Activated CD4-positive, alpha-beta T cell treated with anti-CD3 and anti-CD28 coated beads, Interleukin-2, amount 50 U/mL, for 48 hours (primary cell): ENCODE measurements at regions not wholly inside any gene's neighbourhood (a gene's known extent, or its start where the extent isn't known, plus 50 kb on each side); places are given as distances from the start of the nearest gene placed in this dataset.
A peak's percentile ranks its signal among the peaks of the same experiment; 100 is the strongest.

ENCODE experiments used
- DNase-seq, 2 experiments: peaks; one replicate each; pipeline ENCODE4 v3.0.0-alpha.2; 2020

DNA sequence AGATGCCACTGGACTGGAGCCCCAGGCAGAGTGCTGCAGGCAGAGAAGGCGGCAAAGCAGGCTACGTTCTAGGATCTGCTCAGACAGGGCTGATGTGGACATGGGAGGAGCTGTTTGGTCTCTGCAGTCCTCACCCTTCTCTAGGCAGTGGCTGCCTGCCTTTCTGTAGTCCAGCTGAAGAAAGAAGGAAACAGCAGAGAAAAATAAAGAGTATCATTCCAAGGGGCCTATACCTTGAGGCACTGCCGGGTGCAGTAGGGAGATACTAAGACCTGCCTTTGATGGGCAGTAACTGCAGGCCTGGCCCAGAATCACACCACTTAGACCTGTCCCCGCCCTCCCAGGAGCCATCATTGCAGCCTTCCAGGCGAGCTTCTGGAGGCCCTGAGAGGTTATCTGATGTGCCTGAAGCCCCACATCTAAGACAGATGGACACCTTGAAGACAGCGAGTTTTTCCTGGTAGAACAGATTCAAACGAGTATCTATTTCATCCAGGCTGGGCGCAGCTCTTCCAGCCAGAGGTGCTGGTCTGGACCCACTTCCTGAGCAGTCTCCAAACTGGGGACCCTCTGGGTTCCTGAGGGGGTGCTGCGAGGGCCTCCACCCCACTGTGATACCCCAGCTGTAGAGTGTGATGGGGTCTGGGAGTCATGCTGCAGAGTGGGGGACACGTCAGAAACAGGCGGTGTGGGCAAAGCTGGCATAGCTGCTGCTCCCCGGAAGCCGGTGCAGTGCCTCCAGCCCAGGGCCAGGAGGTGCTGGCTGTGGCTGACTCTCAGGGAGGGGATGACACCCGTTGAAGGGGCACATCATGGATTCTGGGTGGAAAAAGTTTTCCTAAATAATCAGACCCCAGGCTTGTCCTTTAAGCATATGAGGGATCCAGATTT lies 87.3 kb upstream of the OTOS start:
- DNase-seq: no peak

DNA sequence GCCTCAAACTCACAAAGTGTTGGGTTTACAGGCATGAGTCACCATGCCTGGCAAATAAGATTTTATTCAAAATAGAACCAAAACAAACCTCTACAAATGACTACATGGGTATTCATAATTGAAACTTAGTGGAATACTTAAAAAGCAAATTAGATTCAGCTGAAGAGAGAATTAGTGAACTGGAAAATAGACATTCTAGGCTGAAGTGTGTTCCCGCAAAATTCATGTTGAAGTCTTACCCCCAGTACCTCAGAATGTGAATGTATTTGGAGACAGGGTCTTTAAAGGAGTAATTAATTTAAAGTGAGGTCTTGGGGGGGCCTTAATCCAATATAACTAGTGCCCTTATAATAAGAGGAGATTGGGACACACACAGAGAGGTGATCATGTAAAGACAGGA lies 88.5 kb upstream of the OTOS start:
- no peak for DNase-seq

DNA sequence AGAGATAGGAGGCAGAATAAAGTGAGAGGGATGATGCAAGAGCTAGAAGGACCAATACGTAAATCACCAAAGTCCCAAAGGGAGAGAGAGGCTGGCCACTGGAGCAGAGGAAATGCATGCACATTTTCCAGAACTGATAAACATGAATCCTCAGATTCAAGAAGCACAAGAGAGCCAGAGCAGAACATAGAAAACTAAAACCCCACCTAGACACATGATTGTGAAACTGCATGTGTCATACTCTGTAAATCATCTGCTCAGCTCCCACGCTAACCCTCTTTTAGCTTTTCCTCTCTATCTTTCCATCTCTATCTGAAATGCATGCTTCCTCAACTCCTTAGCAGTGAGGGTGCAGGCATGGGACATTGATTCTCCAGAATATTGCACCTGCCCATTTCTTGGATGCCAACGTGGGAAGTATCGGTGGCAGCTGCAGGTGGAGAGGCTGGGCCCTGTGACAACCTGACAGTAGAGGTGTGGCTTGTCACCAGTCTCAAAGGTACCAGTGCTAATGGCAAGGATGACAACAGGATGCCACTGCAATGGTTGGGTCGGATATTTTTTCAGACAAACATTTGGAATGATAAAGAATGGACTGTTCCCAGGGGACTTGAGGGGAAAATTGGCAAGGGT lies 89.3 kb upstream of the OTOS start:
- no peak for DNase-seq

DNA sequence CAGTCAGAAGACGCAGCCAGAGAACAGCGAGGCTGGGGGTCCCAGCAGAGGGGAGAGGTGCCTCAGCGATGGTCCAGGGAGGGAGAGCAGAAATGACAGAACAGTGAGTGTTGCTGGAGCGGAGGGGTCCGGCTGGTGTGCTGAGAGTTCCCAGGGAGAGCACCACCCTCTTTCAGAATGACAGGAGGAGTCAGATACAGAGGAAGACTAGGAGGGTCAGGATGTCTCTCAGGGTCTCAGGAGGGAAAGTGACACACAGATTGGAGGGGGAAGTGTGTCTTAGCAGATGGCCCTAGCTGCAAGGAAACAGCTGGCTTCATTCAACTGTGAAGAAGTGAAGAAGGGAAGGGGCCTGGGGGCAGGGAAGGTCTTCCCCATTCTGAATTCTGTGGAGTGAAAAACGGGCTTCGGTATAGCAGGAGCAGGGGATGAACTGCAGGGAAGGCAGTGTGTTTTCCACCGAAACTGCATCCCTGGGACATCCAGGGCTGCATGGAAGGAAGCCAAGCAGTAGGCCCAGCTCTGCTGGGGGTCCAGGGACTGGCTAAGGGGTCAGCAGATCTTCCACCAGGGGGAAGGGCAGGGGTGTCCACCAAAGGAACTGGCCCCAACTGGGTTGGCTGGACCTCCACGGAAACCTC lies 90.0 kb upstream of the OTOS start:
- no peak for DNase-seq

DNA sequence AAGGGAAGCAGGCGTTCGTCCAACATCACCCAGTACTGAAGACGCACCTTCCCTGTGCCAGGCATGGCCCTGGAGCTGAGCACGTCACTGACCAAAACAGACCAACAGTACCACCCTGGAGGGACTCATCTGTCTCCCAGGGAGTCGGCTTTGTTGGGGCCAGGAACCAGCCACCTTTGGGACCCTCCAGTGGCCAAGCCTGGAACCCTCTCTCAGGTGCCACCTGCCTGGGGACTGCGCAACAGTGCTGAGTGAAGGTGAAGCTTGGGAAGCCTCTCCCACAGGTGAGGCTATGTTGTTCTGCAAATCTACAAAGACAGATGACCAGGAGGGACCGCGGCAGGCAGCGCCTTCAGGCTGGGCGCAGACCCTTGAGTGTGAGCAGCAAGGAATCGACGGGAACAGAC lies 91.4 kb upstream of the OTOS start:
- DNase-seq: no peak

DNA sequence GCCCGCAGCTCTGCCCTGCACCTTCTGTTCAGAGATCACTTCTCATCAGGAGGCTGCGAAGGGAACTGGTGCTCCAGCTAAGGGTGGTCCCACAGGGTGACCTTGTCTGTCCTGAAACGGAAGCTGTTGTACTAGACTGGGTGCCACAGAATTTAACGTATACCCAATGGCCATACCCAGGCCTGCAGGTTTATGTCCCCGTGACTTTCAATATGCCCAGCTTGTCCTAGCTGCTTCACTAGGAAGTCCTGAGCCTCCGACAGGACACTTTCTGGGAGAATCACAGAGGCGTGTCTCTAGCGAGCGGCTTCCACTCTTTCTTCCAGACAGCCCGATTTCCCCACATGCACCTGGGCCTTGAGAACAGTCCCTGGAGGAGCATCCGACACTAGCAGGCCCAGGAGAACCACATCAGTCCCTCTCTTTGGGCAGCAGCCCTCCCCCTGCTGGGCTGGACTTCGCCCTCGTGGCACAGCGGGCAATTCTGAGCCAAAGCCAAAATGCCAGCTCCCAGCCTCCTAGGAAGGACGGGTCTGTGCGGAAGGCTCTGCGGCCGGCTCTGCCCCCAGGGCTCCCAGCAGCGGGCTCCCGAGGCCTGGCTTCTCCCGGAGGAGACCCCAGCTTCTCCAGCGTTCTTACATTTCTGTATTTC lies 91.9 kb upstream of the OTOS start:
- DNase-seq: no peak

DNA sequence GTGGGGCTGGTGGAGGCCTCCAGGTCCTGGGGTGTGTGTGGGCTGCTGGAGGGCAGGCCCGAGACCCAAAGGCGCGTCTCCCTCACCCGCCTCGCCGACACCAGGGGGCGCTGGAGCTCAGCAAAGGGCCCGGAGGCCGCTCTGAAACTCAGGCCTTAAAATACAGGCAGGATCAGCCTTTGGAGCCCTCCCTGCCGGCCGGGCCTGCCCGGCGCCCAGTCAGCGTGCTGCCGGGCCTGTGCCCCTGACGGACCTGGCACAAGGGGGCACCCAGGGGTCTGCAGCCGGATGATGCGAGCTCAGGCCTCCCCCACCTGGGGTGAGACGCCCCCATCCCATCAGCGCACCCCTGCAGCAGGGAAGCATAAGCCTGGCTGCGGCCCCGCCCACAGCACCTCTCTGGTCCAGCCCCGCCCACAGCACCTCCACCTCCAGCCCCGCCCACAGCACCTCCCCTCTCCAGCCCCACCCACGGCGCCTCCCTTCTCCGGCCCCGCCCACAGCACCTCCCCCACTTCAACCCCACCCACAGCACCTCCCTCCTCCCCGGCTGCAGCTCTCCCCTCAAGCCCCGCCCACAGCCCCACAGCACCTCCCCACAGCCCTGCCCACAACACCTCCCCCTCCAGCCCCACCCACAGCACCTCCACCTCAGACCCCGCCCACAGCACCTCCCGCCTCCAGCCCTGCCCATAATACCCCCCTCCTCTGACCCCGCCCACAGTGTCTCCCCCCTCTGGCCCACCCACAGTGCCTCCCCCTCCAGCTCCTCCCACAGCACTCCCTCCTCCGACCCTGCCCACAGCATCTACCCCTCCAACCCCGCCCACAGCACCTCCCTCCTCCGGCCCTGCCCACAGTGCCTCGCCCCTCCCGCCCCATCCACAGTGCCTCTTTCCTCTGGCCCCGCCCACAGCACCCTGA lies 92.8 kb upstream of the OTOS start:
- DNase-seq: peak; percentile 82 to 84

DNA sequence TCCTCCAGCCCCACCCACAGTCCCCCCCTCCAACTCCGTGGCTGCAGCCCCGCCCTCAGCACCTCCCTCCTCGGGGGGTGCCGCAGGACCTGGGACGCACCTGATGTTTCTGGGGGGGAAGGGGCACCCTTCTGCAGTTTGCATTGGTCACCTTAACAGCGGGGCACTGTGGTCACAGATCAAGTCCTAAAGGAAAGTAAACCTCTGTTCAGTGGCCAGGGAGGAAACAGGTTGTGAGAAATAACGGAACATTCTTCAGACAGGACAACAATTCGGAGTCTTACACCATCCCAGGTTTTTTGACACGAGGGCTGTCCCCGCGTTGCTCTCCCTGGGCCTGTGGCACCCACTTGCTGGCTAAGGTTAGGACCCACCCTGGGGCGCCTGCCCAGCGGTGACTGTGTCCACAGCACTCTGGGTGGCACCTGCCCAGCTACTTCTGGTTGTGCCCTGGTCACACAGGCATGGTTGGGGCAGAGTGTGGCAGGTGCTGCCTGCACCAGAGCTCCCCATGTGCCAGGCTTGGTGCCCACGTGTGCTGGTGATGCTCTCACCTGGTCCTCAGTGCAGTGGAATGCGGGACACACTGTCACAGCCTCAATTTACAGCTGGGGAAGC lies 93.5 kb upstream of the OTOS start:
- DNase-seq: no peak

DNA sequence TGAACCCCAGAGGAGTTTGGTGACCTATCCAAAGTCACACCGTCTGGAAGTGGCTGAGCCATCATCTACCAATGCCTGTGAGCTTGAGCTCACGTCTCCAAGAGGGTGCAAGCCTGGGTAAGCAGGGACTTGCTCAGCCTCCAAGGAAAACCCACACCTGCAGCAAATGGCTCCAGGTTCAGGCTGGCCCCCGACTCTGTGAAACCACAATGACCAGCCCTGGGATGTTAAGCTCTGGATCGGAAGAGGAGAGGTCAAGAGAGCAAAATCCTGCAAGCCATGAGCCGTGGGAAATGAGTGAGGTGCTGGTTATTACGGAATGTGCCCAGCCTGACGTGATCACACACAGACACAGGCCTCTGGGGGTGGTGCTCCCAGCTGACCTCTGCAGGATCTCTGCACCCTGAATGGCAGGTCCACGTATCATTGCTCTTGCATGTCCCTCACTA lies 94.1 kb upstream of the OTOS start:
- DNase-seq: no peak

DNA sequence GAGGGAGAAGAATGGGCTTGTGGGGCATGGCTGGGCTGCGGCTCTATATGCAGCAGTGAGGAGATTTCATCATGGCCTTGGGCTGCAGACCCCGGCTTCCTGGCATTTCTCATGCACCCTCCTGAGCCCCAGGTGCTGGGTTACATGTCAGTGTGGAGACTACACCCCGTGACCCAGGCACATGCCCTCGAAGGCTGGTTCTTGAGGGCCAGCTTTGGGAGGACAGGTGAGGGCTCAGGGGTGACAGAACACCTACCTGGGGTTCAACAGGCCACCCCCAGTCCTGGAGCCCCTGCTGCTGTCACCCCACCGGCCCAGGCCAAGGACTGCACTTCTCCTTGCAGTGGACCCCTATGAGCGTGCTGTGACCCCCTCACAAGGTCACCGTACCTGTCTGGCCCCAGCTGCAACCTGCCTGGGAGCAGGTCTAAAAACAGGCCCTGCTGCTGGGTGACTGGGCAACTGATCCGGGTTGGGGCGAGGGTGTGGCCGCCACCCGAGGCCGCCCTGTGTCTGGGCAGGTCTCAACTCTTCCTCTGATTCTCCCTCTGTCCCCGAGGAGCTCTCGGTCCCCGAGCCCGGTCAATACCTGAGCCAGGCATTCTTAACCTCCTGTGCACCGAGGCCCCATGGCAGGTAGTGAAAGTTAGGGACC lies 94.8 kb upstream of the OTOS start:
- DNase-seq: no peak

DNA sequence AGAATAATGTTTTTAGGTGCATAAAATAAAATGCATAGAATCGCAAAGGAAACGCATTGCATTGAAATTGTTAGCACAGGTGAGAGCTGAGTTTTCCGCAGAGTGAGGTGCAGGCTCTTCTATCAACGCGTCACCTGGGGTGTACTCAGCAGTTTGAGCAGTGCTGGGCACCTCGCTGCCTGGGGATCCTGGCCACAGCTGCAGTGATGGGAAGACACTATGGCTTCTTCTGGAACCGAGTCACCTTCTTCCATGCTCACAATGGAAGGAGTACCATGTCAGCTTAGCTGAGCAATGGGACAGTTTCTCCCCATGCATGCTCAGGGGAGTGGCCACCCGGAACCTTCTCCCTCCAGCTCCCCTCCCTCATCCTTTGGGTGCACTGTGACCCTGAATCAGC lies 95.4 kb upstream of the OTOS start:
- no peak for DNase-seq

DNA sequence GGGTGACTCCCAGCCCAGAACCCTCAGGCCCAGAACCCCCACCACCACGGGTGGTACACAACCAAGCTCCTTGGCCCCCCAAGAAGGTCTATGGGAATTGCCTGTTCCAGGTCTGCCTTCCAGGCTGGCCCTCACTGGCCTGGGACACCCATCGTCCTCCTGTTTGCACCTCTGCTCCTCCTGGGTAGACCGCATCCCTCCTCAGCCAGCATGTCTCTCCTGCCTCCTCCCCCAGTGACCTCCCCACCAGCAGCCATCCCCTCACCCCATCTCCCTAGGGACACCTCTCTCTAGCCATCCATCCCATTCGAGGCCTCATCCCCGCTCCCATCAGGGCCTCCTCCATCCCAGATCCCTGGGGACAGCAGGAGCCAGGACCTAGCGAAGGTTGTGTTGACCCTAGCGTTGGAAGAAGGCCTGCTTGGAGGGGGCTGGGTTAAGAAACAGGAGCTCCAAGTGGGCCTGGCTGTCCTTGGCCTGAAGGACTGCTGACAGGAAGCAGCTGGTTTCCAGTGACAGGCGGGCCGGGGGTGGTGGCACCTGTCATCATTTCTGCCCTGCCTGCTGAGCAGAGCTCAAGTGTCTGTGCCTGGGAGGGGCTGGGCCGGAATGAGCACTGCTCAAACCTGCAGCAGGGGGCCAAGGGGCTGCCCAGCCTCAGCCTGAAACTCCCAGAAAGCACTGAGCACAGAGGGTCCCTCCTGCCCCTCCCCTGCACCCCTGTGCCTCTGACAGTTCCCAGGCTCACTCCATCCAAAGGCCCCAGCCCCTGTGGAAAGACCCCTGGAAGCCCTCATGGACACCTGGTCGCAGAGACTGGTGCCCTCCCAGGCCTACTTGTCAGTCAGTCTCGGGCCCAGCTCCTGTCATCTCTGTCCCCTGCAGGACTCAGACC lies 96.0 kb upstream of the OTOS start:
- DNase-seq: no peak

DNA sequence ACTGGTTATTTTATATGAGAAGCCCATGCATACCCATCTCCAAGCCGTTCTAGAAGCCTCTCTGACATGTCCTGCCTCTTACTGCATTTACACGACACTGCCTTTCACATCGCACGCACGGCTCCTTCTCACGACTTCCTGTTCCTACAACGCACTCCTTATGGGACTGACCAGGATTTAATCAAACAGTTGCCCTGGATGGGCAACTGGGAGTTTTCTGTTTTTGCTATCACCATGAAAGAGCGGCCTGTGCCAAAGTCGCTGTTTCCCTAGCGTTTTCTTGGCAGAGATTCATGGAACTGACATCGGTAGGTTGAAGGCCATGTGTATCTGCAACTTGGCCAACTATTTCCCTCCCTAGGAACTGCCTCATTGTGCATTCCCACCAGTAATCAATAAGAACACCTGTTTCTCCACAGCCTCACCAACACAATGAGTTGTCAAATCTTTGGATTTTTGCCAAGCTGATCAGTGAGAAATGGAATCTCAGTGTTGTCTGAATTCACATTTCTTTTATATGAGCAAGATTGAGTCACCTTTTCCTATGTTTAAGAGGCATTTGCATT lies 97.2 kb upstream of the OTOS start:
- no peak for DNase-seq

DNA sequence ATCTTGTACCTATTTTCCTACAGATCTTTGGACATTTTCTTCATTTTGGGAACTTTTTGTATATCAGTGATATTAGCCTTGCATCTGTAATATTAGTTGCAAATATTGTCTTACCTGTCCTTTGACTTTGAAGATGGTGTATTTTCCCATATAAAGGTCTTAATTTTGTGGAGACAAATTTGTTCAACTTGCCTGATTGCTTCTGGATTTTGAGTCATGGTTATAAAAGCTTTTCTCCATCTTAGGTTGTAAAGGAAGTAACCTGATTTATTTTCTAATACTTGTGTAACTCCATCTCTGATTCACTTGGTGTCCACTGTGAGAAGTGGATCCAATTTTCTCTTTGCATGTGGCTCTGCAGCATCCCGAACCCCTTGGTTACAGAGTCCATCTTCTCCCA lies 97.7 kb upstream of the OTOS start:
- DNase-seq: no peak

DNA sequence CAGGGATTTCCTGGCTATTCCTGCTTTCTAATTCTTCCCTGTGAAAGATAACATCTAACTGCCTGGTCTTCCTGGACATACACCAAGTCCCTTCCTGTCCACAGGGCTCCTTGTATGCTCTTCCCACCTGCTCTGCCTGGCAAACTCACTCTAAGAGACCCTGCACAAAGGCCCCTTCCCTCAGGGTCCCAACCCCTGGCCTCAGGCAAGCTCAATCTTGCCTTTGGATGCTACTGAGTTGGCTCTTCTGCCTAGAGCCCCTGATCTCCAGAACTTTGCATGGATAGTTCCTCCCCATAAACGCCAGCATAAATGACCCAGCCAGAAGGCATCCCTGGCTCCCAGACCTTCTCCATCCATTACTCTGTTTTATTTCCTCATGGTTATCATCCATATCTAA lies 98.3 kb upstream of the OTOS start:
- DNase-seq: no peak

DNA sequence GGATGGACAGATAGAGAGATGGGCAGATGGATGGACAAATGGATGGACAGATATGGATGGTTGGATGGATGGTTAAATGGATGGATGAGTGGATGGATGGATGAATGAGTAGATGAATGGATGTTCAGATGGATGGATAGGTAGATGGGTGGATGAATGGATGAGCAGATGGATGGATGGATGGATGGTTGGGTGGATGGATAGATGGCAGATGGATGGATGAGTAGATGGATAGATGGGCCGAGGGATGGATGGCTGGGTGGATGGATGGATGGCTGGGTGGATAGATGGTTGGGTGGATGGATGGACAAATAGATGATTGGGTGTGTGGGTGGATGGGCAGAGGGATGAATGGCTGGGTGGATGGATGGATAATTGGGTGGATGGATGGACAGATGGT lies 98.9 kb upstream of the OTOS start:
- no peak for DNase-seq

DNA sequence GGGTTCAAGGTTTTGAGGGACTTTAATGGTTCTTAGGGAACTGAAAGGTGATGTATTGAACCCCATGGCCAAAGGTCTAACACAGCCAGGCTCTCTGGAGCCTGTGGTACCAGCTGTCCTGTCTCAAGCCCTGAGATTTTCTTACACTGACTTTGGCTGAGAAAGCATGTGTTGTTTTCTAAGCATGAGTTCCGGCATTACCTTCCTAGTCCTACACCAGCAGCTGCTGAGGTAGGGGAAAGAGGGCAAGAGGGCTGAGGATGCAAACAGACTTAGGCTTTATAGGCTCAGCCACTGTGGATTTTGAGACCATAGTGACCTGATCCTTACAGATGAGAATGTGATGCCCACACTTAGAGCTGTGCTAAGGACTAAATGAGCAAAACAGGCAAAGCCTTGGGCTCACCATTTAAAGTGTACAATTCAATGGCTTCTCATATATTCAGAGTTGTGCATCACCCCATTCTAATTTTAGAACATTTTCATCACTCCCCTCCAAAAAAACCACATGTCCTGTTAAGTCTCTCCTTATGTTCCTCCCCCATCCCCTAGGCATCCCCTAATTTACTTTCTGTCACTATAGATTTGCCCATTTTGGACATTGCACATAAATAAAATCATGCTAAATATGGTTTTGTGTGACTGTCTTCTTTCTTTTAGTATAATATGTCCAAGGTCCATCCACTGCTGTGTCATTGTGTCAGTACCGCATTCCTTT lies 99.7 kb upstream of the OTOS start:
- DNase-seq: no peak

DNA sequence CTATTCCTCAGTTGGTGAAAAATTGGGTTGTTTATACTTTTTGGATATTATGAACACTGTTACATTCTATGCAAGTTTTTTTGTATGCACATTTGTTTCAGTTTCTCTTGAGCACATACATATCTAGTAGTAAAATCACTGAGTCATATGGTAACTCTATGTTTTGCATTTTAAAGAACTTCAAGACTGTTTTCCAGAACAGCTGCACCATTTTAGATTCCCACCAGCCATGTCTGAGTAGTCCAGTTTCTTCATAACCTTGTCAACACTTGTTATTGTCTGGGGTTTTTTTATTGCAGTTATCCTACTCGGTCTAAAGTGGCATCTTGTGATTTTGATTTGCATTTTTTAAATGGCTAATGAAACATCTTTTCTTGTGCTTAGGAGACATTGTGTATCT lies 100.3 kb upstream of the OTOS start:
- DNase-seq: no peak

DNA sequence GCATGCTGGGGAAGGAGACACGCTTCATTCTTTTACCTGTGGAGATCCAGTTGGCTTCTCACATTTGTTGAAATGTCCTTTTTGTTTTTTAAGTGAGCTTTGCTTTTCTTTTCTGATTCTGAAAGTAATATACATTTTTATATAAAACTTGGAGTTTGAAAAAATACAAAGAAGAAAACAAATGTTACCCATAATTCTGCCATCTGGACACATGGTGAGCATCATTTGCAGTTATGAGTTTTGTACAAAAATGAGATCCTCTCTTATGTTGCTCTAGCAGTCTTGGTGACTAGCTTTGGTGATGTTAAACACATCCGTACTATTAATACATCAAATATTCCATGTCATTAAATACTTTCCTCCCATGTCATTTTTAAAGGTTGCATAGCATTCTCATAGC lies 101.1 kb upstream of the OTOS start:
- no peak for DNase-seq
